GM06990 (cell line): ENCODE measurements at regions not wholly inside any gene's neighbourhood (a gene's known extent, or its start where the extent isn't known, plus 50 kb on each side); places are given as distances from the start of the nearest gene placed in this dataset.
"Not testable (repeated sequence)": the region's sequence is repeated elsewhere in the genome, so short reads cannot be mapped to it uniquely, and the experiment has no call there.

Source experiments
- DNase-seq: peaks from one replicate; pipeline ENCODE4 v3.0.0-alpha.2; 2011; ENCODE audit not compliant: insufficient read length; ENCODE audit errors: extremely low read depth
- H3K27me3 ChIP-seq: replicated peaks from 2 replicates; pipeline ENCODE4 v1.6.0; 2011; ENCODE audit warnings: low read length; ENCODE audit not compliant: control insufficient read depth, insufficient read depth
- H3K36me3 ChIP-seq: 2 replicates; pipeline ENCODE4 v1.5.1; 2011; ENCODE audit warnings: low read length; ENCODE audit not compliant: control insufficient read depth, insufficient read depth
- H3K4me3 ChIP-seq: replicated peaks from 2 replicates; pipeline ENCODE4 v1.5.1; 2011; ENCODE audit warnings: low read depth, mild to moderate bottlenecking, control low read depth, low read length
- CTCF ChIP-seq: IDR thresholded peaks from 2 replicates; pipeline ENCODE4 v1.5.1; 2011; ENCODE audit warnings: low read length, control low read depth, mild to moderate bottlenecking, inconsistent platforms; ENCODE audit not compliant: insufficient read depth, poor library complexity, severe bottlenecking

GRCh38 chr14:104268295-104268694, 129.9 kb downstream of the KIF26A start:
- no peak for TF ChIP-seq CTCF
- Histone ChIP-seq H3K27me3 (no peaks in the 10 kb centered on the region; the same call in 1 of the 2 replicates), H3K4me3 (no peak overlapping the region), H3K36me3 (no peaks in the 10 kb centered on the region)
- DNase-seq, result no peak

GRCh38 chr14:104268725-104269436, 130.5 kb downstream of the KIF26A start:
- no peak for DNase-seq
- TF ChIP-seq CTCF, result no peak
- no peak overlapping the region for H3K4me3 ChIP-seq
- H3K36me3 ChIP-seq, result no peaks in the 10 kb centered on the region
- no peaks in the 10 kb centered on the region; the same call in 1 of the 2 replicates for H3K27me3 ChIP-seq

DNA sequence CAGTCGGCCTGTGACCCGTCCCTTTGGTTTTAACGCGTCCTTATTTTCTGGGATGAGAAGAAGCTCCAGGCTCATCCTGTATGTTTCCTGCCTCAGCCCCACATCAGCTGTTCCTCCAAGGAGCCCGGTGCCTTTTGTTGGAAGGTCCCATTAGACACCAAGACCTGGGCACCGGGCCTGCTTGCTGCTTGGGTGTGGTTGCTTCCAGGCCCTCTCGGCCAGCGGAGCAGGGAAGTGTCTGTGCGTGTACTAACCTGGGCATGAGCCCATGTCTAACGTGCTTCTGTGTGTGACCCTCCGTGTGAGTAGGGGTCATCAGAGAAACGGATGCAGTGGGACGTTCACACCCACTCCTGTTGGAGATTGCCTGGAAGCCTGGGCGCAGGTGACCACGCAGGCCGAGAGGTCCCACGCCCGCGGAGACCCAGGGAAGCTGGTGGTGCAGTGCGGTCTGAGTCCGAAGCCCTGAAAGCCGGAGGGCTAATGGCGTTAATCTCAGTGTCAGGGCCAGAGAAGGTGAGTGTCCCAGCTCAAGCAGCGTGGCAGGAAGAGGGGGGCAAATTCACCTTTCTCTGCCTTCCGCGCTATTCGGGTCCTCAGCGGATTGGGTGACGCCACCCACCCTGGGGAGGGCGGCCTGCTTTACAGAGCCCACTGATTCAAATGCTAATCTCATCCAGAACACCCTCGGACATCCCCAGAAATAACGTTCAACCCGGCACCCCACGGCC, 131.3 kb downstream of the KIF26A start:
- DNase-seq, result not testable (repeated sequence)

DNA sequence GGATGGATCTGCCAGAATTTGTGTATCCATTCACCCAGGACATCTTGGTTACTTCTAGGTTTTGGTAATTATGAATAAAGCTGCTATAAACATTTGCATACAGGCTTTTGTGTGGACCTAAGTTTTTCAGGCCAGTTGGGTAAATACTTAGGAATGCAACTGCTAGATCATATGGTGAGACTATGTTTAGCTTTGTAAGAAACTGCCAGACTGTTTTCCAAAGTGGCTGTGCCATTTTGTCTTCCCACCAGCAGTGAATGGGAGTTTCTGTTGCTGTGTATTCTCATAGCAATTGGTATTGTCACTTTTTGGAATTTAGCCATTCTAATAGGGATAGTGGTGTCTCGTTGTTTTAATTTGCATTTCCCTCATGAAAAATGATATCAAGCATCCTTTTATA, 133.0 kb downstream of the KIF26A start:
- no peak for DNase-seq
- H3K4me3 ChIP-seq, result no peak overlapping the region
- no peak for TF ChIP-seq CTCF
- no peaks in the 10 kb centered on the region; the same call in 1 of the 2 replicates for H3K27me3 ChIP-seq
- no peaks in the 10 kb centered on the region for H3K36me3 ChIP-seq

More for the DNA sequence above, 131.3 kb downstream of the KIF26A start:
- not testable (repeated sequence) for H3K36me3 ChIP-seq, H3K4me3 ChIP-seq, H3K27me3 ChIP-seq

- H3K27me3 ChIP-seq, result no peaks in the 10 kb centered on the region; the same call in 1 of the 2 replicates
- no peak for TF ChIP-seq CTCF
- no peak overlapping the region for H3K4me3 ChIP-seq
- no peak for DNase-seq
- H3K36me3 ChIP-seq, result no peaks in the 10 kb centered on the region
Observed at GRCh38 chr14:104274806-104275205, 136.4 kb downstream of the KIF26A start.

DNA sequence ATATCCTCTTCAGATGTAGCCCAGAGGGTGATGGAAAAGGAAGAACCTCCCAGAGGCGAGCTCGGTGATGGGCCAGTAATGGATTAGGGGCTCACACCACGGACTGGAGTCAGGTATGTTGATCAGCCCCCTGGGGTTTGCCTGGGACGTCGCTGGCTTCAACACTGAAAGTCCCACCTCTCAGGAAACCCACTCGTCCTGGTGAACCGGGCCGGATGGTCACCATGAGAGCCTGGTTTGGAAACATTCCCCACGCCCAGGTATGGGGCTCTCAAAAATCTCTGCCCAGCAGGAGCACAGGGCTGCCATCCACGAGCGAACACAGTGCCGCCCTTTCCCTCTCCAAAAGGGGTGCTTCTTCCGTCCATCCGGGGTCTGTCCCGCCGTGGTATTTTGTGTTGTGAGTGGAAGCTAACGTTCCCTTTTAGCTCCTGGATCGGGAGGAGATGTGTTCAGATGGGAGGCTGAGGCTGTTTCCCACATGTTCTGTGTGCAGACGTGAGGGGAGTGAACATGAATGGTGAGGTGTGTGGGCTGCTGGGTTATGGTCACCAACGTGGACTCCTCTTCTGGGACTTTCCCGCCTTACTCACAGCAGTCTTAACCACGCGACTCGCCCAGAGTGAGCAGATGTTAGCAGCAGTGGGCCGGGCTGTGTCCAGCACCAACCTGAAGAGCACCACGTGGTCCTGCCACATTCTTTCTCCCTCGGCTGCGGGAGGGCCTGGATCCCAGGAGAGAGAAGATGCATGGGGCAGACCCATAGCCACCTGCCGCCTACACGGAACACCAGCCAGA, 139.2 kb downstream of the KIF26A start:
- no peak for TF ChIP-seq CTCF

More for the DNA sequence above, 139.2 kb downstream of the KIF26A start:
- no peak for DNase-seq
- H3K36me3 ChIP-seq, result no peaks in the 10 kb centered on the region
- H3K4me3 ChIP-seq, result no peak overlapping the region
- H3K27me3 ChIP-seq, result no peaks in the 10 kb centered on the region
